Osteoblast (primary cell): ENCODE measurements at regions not wholly inside any gene's neighbourhood (a gene's known extent, or its start where the extent isn't known, plus 50 kb on each side); places are given as distances from the start of the nearest gene placed in this dataset.

ENCODE experiments used
- DNase-seq: peaks from one replicate; pipeline ENCODE4 v3.0.0; 2011; ENCODE audit warnings: low spot score, mixed read lengths; ENCODE audit not compliant: insufficient read length; ENCODE audit errors: missing footprints
- H2AFZ ChIP-seq: 2 replicates; pipeline ENCODE4 v1.6.0; 2011; ENCODE audit warnings: mild to moderate bottlenecking, low read length
- H3K27ac ChIP-seq: 2 replicates; pipeline ENCODE4 v1.5.1; 2011; ENCODE audit warnings: mild to moderate bottlenecking, low read depth, low read length, moderate library complexity
- H3K27me3 ChIP-seq: 2 replicates; pipeline ENCODE4 v1.6.0; 2012; ENCODE audit warnings: mild to moderate bottlenecking, control low read depth, inconsistent platforms, low read length, moderate library complexity; ENCODE audit not compliant: insufficient read depth
- H3K36me3 ChIP-seq: 2 replicates; pipeline ENCODE4 v1.5.1; 2011; ENCODE audit warnings: mild to moderate bottlenecking, low read length, control low read depth, moderate library complexity; ENCODE audit not compliant: insufficient read depth
- H3K4me1 ChIP-seq: 2 replicates; pipeline ENCODE4 v1.5.1; 2011; ENCODE audit warnings: mild to moderate bottlenecking, low read length, control low read depth, moderate library complexity; ENCODE audit not compliant: insufficient read depth
- H3K4me2 ChIP-seq: 2 replicates; pipeline ENCODE4 v1.6.0; 2011; ENCODE audit warnings: mild to moderate bottlenecking, low read length; ENCODE audit not compliant: insufficient read depth
- H3K4me3 ChIP-seq: fragments of 200-600 bp; sonication (generic); 3 replicates; pipeline ENCODE4 v1.5.1; 2012; ENCODE audit warnings: mild to moderate bottlenecking, low read length, inconsistent platforms; ENCODE audit not compliant: insufficient read depth
- H3K79me2 ChIP-seq: 2 replicates; pipeline ENCODE4 v1.6.0; 2012; ENCODE audit warnings: mild to moderate bottlenecking, low read length, control low read depth, inconsistent platforms; ENCODE audit not compliant: insufficient read depth
- H3K9me3 ChIP-seq: 2 replicates; pipeline ENCODE4 v1.5.1; 2011; ENCODE audit warnings: low read depth, low read length, control low read depth
- H4K20me1 ChIP-seq: 2 replicates; pipeline ENCODE4 v1.6.0; 2012; ENCODE audit warnings: mild to moderate bottlenecking, low read length, control low read depth; ENCODE audit not compliant: insufficient read depth
- CTCF ChIP-seq: IDR thresholded peaks from 2 replicates; pipeline ENCODE4 v1.5.1; 2011; ENCODE audit warnings: mild to moderate bottlenecking, low read depth, low read length, moderate library complexity; ENCODE audit errors: extremely low read depth

GRCh38 chr12:89105243-89105642 is 247.1 kb downstream of the DUSP6 start:
- H3K4me2 ChIP-seq: no peak overlapping the region
- no peaks in the 10 kb centered on the region for H3K36me3 ChIP-seq
- no peak overlapping the region for H2AFZ ChIP-seq
- H3K79me2 ChIP-seq: no peaks in the 10 kb centered on the region
- no peak for TF ChIP-seq CTCF
- no peak overlapping the region for H3K4me3 ChIP-seq
- H3K4me1 ChIP-seq: no peaks in the 10 kb centered on the region
- H3K27ac ChIP-seq: no peak overlapping the region
- no peak for DNase-seq
- no peaks in the 10 kb centered on the region for H4K20me1 ChIP-seq
- H3K9me3 ChIP-seq: no peaks in the 10 kb centered on the region
- no peaks in the 10 kb centered on the region for H3K27me3 ChIP-seq

GRCh38 chr12:89103831-89104230 is 248.5 kb downstream of the DUSP6 start:
- H4K20me1 ChIP-seq: no peaks in the 10 kb centered on the region
- TF ChIP-seq CTCF: no peak
- no peaks in the 10 kb centered on the region for H3K36me3 ChIP-seq
- no peak overlapping the region for H3K4me3 ChIP-seq
- no peak overlapping the region for H3K4me2 ChIP-seq
- H3K27ac ChIP-seq: no peak overlapping the region
- no peaks in the 10 kb centered on the region for H3K27me3 ChIP-seq
- H3K4me1 ChIP-seq: no peaks in the 10 kb centered on the region
- H3K79me2 ChIP-seq: no peaks in the 10 kb centered on the region
- H3K9me3 ChIP-seq: no peaks in the 10 kb centered on the region
- DNase-seq: no peak
- H2AFZ ChIP-seq: no peak overlapping the region

- Histone ChIP-seq H3K4me2 (peak overlapping the region; percentile 26), H3K4me1 (no peaks in the 10 kb centered on the region), H3K27me3 (no peaks in the 10 kb centered on the region), H2AFZ (peak overlapping the region; percentile 64), H4K20me1 (no peaks in the 10 kb centered on the region), H3K27ac (no peak overlapping the region), H3K79me2 (no peaks in the 10 kb centered on the region), H3K4me3 (no peak overlapping the region), H3K36me3 (no peaks in the 10 kb centered on the region), H3K9me3 (no peaks in the 10 kb centered on the region)
- TF ChIP-seq CTCF: no peak
- DNase-seq: no peak
These were observed 250.9 kb downstream of the DUSP6 start for GRCh38 chr12:89101440-89101839.

GRCh38 chr12:89098441-89099112 is 253.7 kb downstream of the DUSP6 start:
- no peak overlapping the region for H3K27ac ChIP-seq
- no peaks in the 10 kb centered on the region for H3K9me3 ChIP-seq
- DNase-seq: no peak
- H4K20me1 ChIP-seq: no peaks in the 10 kb centered on the region
- H3K36me3 ChIP-seq: no peaks in the 10 kb centered on the region
- H3K4me2 ChIP-seq: no peak overlapping the region
- no peak overlapping the region for H3K4me3 ChIP-seq
- no peaks in the 10 kb centered on the region for H3K4me1 ChIP-seq
- no peak overlapping the region for H2AFZ ChIP-seq
- no peaks in the 10 kb centered on the region for H3K27me3 ChIP-seq
- TF ChIP-seq CTCF: no peak
- H3K79me2 ChIP-seq: no peaks in the 10 kb centered on the region
